ENCODE measurements at regions not wholly inside any gene's neighbourhood (a gene's known extent, or its start where the extent isn't known, plus 50 kb on each side); places are given as distances from the start of the nearest gene placed in this dataset.
A peak's percentile ranks its signal among the peaks of the same experiment; 100 is the strongest.

- H3K4me3 ChIP-seq (ENCODE audit: low read length) = no peak overlapping the region
- TF ChIP-seq CTCF (conservative IDR thresholded peaks at IDR 0.05; ENCODE audit: low read depth, low read length) = no peak
- DNase-seq (ENCODE audit: low read depth) = no peak
Measured at GRCh38 chr1:185514311-185514710, 197.3 kb upstream of the IVNS1ABP start.

- no peak for DNase-seq (ENCODE audit: low read depth)
- no peak for TF ChIP-seq CTCF (conservative IDR thresholded peaks at IDR 0.05; ENCODE audit: low read depth, low read length)
- H3K4me3 ChIP-seq (ENCODE audit: low read length) = no peak overlapping the region
Measured at GRCh38 chr1:185512442-185512841, 195.4 kb upstream of the IVNS1ABP start.

DNA sequence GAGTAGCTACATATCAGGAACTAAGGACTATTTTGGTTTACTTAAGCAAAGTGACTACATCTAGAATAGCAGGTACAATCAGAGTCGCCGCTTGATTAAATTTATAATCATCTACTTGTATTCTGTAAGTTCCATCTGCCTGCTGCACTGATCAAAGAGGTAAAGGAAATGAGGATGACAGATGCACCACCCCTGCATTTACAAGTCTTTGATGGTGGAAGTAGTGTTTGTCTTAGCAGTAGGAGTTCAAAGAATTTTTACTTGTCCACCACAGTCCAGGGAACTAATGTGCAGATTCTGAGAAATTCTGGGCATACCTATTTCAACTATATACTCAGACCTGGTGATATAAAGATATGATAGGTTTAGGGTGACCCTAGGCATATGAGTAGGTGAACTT, 184.1 kb upstream of the IVNS1ABP start:
- no peak for DNase-seq (ENCODE audit: low read depth)
- TF ChIP-seq CTCF (conservative IDR thresholded peaks at IDR 0.05; ENCODE audit: low read depth, low read length) = no peak
- no peak overlapping the region for H3K4me3 ChIP-seq (ENCODE audit: low read length)

GRCh38 chr1:185500001-185500626, 183.1 kb upstream of the IVNS1ABP start:
- no peak overlapping the region for H3K4me3 ChIP-seq (ENCODE audit: low read length)
- TF ChIP-seq CTCF (conservative IDR thresholded peaks at IDR 0.05; ENCODE audit: low read depth, low read length) = no peak
- peak; percentile 68 for DNase-seq (ENCODE audit: low read depth)

- no peak for DNase-seq (ENCODE audit: low read depth)
- TF ChIP-seq CTCF (conservative IDR thresholded peaks at IDR 0.05; ENCODE audit: low read depth, low read length) = no peak
- H3K4me3 ChIP-seq (ENCODE audit: low read length) = no peak overlapping the region
Measured at GRCh38 chr1:185498207-185498606, 181.2 kb upstream of the IVNS1ABP start.

- DNase-seq (ENCODE audit: low read depth) = no peak
- H3K4me3 ChIP-seq (ENCODE audit: low read length) = no peak overlapping the region
- no peak for TF ChIP-seq CTCF (conservative IDR thresholded peaks at IDR 0.05; ENCODE audit: low read depth, low read length)
Measured at GRCh38 chr1:185497177-185497576, 180.1 kb upstream of the IVNS1ABP start.

- no peak for TF ChIP-seq CTCF (conservative IDR thresholded peaks at IDR 0.05; ENCODE audit: low read depth, low read length)
- H3K4me3 ChIP-seq (ENCODE audit: low read length) = no peak overlapping the region
- no peak for DNase-seq (ENCODE audit: low read depth)
Measured at GRCh38 chr1:185495898-185496297, 178.9 kb upstream of the IVNS1ABP start.
